GM12872 (cell line): ENCODE measurements at regions not wholly inside any gene's neighbourhood (a gene's known extent, or its start where the extent isn't known, plus 50 kb on each side); places are given as distances from the start of the nearest gene placed in this dataset.

Experiments
- CTCF ChIP-seq: IDR thresholded peaks from 3 replicates; pipeline ENCODE4 v1.5.1; 2011; ENCODE audit warnings: low read depth, mild to moderate bottlenecking, low read length, moderate library complexity; ENCODE audit not compliant: insufficient read depth

GRCh38 chr11:115576606-115577380 lies 72.6 kb upstream of the CADM1 start:
- TF ChIP-seq CTCF = no peak

- no peak for TF ChIP-seq CTCF
These were observed 68.3 kb upstream of the CADM1 start for GRCh38 chr11:115572551-115572950.

- no peak for TF ChIP-seq CTCF
These were observed 62.1 kb upstream of the CADM1 start for GRCh38 chr11:115566180-115566764.

GRCh38 chr11:115564851-115565250 lies 60.6 kb upstream of the CADM1 start:
- no peak for TF ChIP-seq CTCF

GRCh38 chr11:115561116-115561515 lies 56.9 kb upstream of the CADM1 start:
- TF ChIP-seq CTCF = no peak

GRCh38 chr11:115558635-115559034 lies 54.4 kb upstream of the CADM1 start:
- TF ChIP-seq CTCF = no peak

- TF ChIP-seq CTCF = no peak
These were observed 53.5 kb upstream of the CADM1 start for GRCh38 chr11:115557681-115558080.
